Neural cell (in vitro differentiated cells): ENCODE measurements at regions not wholly inside any gene's neighbourhood (a gene's known extent, or its start where the extent isn't known, plus 50 kb on each side); places are given as distances from the start of the nearest gene placed in this dataset.

Source experiments
- H2AFZ ChIP-seq: fragments of 200-600, 300-800 bp; sonication (generic), shearing (Covaris generic); 2 replicates; pipeline ENCODE4 v1.6.0; 2014; ENCODE audit warnings: low read depth, mild to moderate bottlenecking, antibody characterized with exemption, low read length, moderate library complexity
- H3F3A ChIP-seq: fragments of 200-600 bp; shearing (Covaris generic); 2 replicates; pipeline ENCODE4 v1.6.1; 2016; ENCODE audit warnings: mild to moderate bottlenecking, moderate library complexity, mixed read lengths, antibody characterized with exemption, low read length; ENCODE audit not compliant: insufficient read depth, poor library complexity, severe bottlenecking
- H3K27ac ChIP-seq: fragments of 200-600, 300-800 bp; sonication (generic), shearing (Covaris generic); 2 replicates; pipeline ENCODE4 v1.5.1; 2014; ENCODE audit warnings: mild to moderate bottlenecking, low read length, moderate library complexity
- H3K27me3 ChIP-seq: fragments of 300-800, 200-600 bp; sonication (generic), shearing (Covaris generic); 2 replicates; pipeline ENCODE4 v1.6.0; 2014; ENCODE audit warnings: mild to moderate bottlenecking, low read depth, low read length, moderate library complexity; ENCODE audit not compliant: insufficient read depth
- H3K36me3 ChIP-seq: fragments of 300-800, 200-600 bp; sonication (generic), shearing (Covaris generic); 2 replicates; pipeline ENCODE4 v1.5.1; 2014; ENCODE audit warnings: mild to moderate bottlenecking, antibody characterized with exemption, low read length, moderate library complexity; ENCODE audit not compliant: insufficient read depth
- H3K4me2 ChIP-seq: fragments of 300-800, 200-600 bp; sonication (generic), shearing (Covaris generic); 2 replicates; pipeline ENCODE4 v1.6.0; 2014; ENCODE audit warnings: mild to moderate bottlenecking, low read length
- H3K4me3 ChIP-seq: fragments of 300-800, 200-600 bp; sonication (generic), shearing (Covaris generic); 2 replicates; pipeline ENCODE4 v1.5.1; 2014; ENCODE audit warnings: mild to moderate bottlenecking, low read length, moderate library complexity
- H3K79me2 ChIP-seq: fragments of 200-600 bp; shearing (Covaris generic); replicated peaks from 2 replicates; pipeline ENCODE4 v1.6.0; 2014; ENCODE audit warnings: mild to moderate bottlenecking, low read length, moderate library complexity; ENCODE audit not compliant: insufficient read depth
- H3K9ac ChIP-seq: fragments of 300-800, 200-600 bp; sonication (generic), shearing (Covaris generic); 2 replicates; pipeline ENCODE4 v1.6.1; 2016; ENCODE audit warnings: mild to moderate bottlenecking, low read length, mixed read lengths
- H3K9me2 ChIP-seq: fragments of 200-600 bp; shearing (Covaris generic); 2 replicates; pipeline ENCODE4 v1.6.1; 2016; ENCODE audit warnings: mild to moderate bottlenecking, low read length, mixed read lengths; ENCODE audit not compliant: insufficient read depth
- H3K9me3 ChIP-seq: fragments of 200-600, 300-800 bp; sonication (generic), shearing (Covaris generic); 2 replicates; pipeline ENCODE4 v1.6.1; 2016; ENCODE audit warnings: mild to moderate bottlenecking, mixed run types, low read length, moderate library complexity, mixed read lengths
- H4K20me1 ChIP-seq: fragments of 200-600 bp; shearing (Covaris generic); 2 replicates; pipeline ENCODE4 v1.6.1; 2016; ENCODE audit warnings: mild to moderate bottlenecking, mixed run types; ENCODE audit not compliant: insufficient read depth
- CTCF ChIP-seq: fragments of 450-650 bp; IDR thresholded peaks from 2 replicates; pipeline ENCODE4 v1.5.1; 2014; ENCODE audit warnings: antibody characterized with exemption, mild to moderate bottlenecking, moderate library complexity; ENCODE audit not compliant: poor library complexity, severe bottlenecking
- EP300 ChIP-seq: fragments of 450-650 bp; conservative IDR thresholded peaks from 2 replicates; pipeline ENCODE4 v1.6.1; 2014; ENCODE audit warnings: antibody characterized with exemption, mild to moderate bottlenecking, moderate library complexity; ENCODE audit not compliant: poor library complexity, severe bottlenecking
- EZH2 ChIP-seq: fragments of 200-600, 300-800 bp; shearing (Covaris generic), sonication (generic); IDR thresholded peaks from 2 replicates; pipeline ENCODE4 v1.6.1; 2014; ENCODE audit warnings: antibody characterized with exemption, low read length, borderline replicate concordance, mild to moderate bottlenecking; ENCODE audit not compliant: insufficient read depth, poor library complexity, severe bottlenecking
- MXI1 ChIP-seq: fragments of 450-650 bp; conservative IDR thresholded peaks from 2 replicates; pipeline ENCODE4 v1.6.1; 2014; ENCODE audit warnings: antibody characterized with exemption, mild to moderate bottlenecking; ENCODE audit not compliant: poor library complexity, severe bottlenecking
- POLR2AphosphoS5 ChIP-seq: IDR thresholded peaks from 2 replicates; pipeline ENCODE4 v1.6.1; 2012
- RAD21 ChIP-seq: fragments of 450-650 bp; conservative IDR thresholded peaks from 2 replicates; pipeline ENCODE4 v1.6.1; 2014; ENCODE audit warnings: antibody characterized with exemption, mild to moderate bottlenecking, moderate library complexity
- REST ChIP-seq: IDR thresholded peaks from 2 replicates; pipeline ENCODE4 v1.6.1; 2012; ENCODE audit warnings: borderline replicate concordance
- SMC3 ChIP-seq: fragments of 450-650 bp; conservative IDR thresholded peaks from 2 replicates; pipeline ENCODE4 v1.6.1; 2014; ENCODE audit warnings: antibody characterized with exemption, mild to moderate bottlenecking, moderate library complexity; ENCODE audit not compliant: poor library complexity
- TAF1 ChIP-seq: IDR thresholded peaks from 2 replicates; pipeline ENCODE4 v1.6.1; 2012; ENCODE audit warnings: low read depth

- H3K36me3 ChIP-seq: no peaks in the 10 kb centered on the region
- TF ChIP-seq EZH2 (no peak), RAD21 (no peak), CTCF (no peak), SMC3 (no peak), POLR2AphosphoS5 (no peak), MXI1 (no peak), REST (no peak), TAF1 (no peak), EP300 (no peak)
- no peaks in the 10 kb centered on the region for H3F3A ChIP-seq
- H3K9me2 ChIP-seq: no peaks in the 10 kb centered on the region
- no peak overlapping the region for H3K9ac ChIP-seq
- H2AFZ ChIP-seq: no peak overlapping the region
- H4K20me1 ChIP-seq: no peaks in the 10 kb centered on the region
- H3K4me2 ChIP-seq: no peak overlapping the region
- no peaks in the 10 kb centered on the region for H3K27me3 ChIP-seq
- H3K27ac ChIP-seq: no peak overlapping the region
- H3K79me2 ChIP-seq: no peaks in the 10 kb centered on the region
- H3K4me3 ChIP-seq: no peak overlapping the region
- no peaks in the 10 kb centered on the region for H3K9me3 ChIP-seq
These were observed 1074.4 kb upstream of the GYPC start for GRCh38 chr2:125581557-125581956.

GRCh38 chr2:125582516-125582915 is 1073.4 kb upstream of the GYPC start:
- TF ChIP-seq MXI1 (no peak), SMC3 (no peak), EP300 (no peak), CTCF (no peak), RAD21 (no peak), TAF1 (no peak), REST (no peak), POLR2AphosphoS5 (no peak), EZH2 (no peak)
- H2AFZ ChIP-seq: no peak overlapping the region
- H3K9me3 ChIP-seq: no peaks in the 10 kb centered on the region
- no peaks in the 10 kb centered on the region for H3K79me2 ChIP-seq
- H4K20me1 ChIP-seq: no peaks in the 10 kb centered on the region
- no peaks in the 10 kb centered on the region for H3K9me2 ChIP-seq
- H3K4me2 ChIP-seq: no peak overlapping the region
- H3K27ac ChIP-seq: no peak overlapping the region
- no peaks in the 10 kb centered on the region for H3K36me3 ChIP-seq
- no peaks in the 10 kb centered on the region for H3F3A ChIP-seq
- H3K4me3 ChIP-seq: no peak overlapping the region
- H3K9ac ChIP-seq: no peak overlapping the region
- H3K27me3 ChIP-seq: no peaks in the 10 kb centered on the region
